Fibroblast of skin of left quadriceps (primary cell): ENCODE measurements at regions not wholly inside any gene's neighbourhood (a gene's known extent, or its start where the extent isn't known, plus 50 kb on each side); places are given as distances from the start of the nearest gene placed in this dataset.
"Not testable (repeated sequence)": the region's sequence is repeated elsewhere in the genome, so short reads cannot be mapped to it uniquely, and the experiment has no call there.

Source experiments
- DNase-seq, 2 experiments: peaks; one replicate each; pipeline ENCODE4 v3.0.0-alpha.2; 2013; ENCODE audit warnings: low read depth in 2 of 2

- DNase-seq: peak; percentile 26
Observed at GRCh38 chr16:22436823-22437652, 62.6 kb upstream of the CDR2 start.

GRCh38 chr16:22436326-22436822, 62.0 kb upstream of the CDR2 start:
- not testable (repeated sequence) for DNase-seq

- not testable (repeated sequence) for DNase-seq
Observed at GRCh38 chr16:22431314-22431713, 56.9 kb upstream of the CDR2 start.

GRCh38 chr16:22428654-22429053, 54.2 kb upstream of the CDR2 start:
- no peak for DNase-seq

GRCh38 chr16:22427556-22427955, 53.1 kb upstream of the CDR2 start:
- DNase-seq: no peak

- no peak for DNase-seq
Observed at GRCh38 chr16:22425847-22426246, 51.4 kb upstream of the CDR2 start.

GRCh38 chr16:22425036-22425801, 50.8 kb upstream of the CDR2 start:
- peak; percentile 44 to 46 for DNase-seq

GRCh38 chr16:22424161-22424937, 49.9 kb upstream of the CDR2 start:
- no peak for DNase-seq
